Transverse colon (tissue), 3 donors: ENCODE measurements at regions not wholly inside any gene's neighbourhood (a gene's known extent, or its start where the extent isn't known, plus 50 kb on each side); places are given as distances from the start of the nearest gene placed in this dataset.

Source experiments
- EP300 ChIP-seq: sonication (generic); formaldehyde crosslinking; IDR thresholded peaks from one replicate; pipeline ENCODE4 v1.6.1; 2017; ENCODE audit warnings: antibody characterized with exemption, low read depth
- POLR2AphosphoS5 ChIP-seq, 3 donors: sonication (generic); formaldehyde crosslinking; IDR thresholded peaks; one replicate each; pipeline ENCODE4 v1.6.1; 2016; ENCODE audit warnings: antibody characterized with exemption in 3 of 3

- TF ChIP-seq EP300 (no peak), POLR2AphosphoS5 (IDR thresholded peaks at IDR 0.05) (no peak)
Observed at GRCh38 chr7:88615336-88615735, 144.2 kb upstream of the ZNF804B start.
